ENCODE measurements at regions not wholly inside any gene's neighbourhood (a gene's known extent, or its start where the extent isn't known, plus 50 kb on each side); places are given as distances from the start of the nearest gene placed in this dataset.

DNA sequence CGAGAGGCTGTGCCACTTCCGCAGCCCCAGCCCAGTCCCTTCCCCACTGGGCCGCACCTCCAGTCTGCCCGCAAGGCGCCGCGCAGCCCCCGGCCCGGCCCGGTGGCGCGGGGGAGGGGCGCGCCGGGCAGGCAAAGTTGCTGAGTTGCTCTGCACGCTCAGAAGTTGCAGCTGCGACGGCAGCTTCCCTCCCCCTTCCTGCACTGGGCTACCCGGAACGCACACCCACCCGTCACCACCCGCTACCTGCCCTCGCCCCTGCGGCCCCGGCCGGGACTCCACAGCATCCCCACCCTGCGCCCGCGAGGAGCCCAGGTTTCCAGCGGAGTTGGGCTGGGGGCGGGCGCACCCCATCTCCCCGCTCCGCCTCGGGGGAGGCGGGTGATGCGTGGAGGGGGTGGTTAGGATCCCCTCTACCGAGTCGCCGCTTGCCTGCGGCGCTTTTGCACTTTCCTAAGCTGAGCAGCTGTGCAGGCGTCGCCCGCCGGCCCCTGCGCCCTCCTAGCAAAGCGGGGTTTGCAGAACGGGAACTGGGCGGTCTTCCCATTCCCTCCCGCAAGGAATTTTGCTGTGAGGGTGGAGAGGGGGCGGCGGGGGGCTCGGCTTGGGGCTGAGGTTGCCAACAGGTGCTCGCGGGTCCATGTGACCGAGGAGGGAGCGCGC, 55.9 kb upstream of the RREB1 start:
- no peak overlapping the region for H3K4me3 ChIP-seq (ENCODE audit: low read depth, low read length, poor library complexity, severe bottlenecking)
- no peaks in the 10 kb centered on the region for H3K9me3 ChIP-seq (ENCODE audit: low read length)
- intact Hi-C loops (cut with micrococcal nuclease; ENCODE audit: unreplicated experiment) = no loop called here
- peak overlapping the region; percentile 40; the same call in 1 of the 2 replicates for H3K4me2 ChIP-seq (ENCODE audit: low read length)
- H2AFZ ChIP-seq (ENCODE audit: low read length) = no peak overlapping the region
- H4K20me1 ChIP-seq (ENCODE audit: insufficient read depth, low read length) = no peaks in the 10 kb centered on the region
- ChIA-PET POLR2A (interaction anchor here (0.8 kb wide), 1 partner anchor 310 kb away, joined by 3 read pairs; no protein-coding TSS in a partner anchor), CTCF (ENCODE audit: unreplicated experiment) (no interaction called here)
- H3K4me1 ChIP-seq (ENCODE audit: insufficient read depth, low read length, poor library complexity, severe bottlenecking) = no peaks in the 10 kb centered on the region
- TF ChIP-seq, protein P1, sequence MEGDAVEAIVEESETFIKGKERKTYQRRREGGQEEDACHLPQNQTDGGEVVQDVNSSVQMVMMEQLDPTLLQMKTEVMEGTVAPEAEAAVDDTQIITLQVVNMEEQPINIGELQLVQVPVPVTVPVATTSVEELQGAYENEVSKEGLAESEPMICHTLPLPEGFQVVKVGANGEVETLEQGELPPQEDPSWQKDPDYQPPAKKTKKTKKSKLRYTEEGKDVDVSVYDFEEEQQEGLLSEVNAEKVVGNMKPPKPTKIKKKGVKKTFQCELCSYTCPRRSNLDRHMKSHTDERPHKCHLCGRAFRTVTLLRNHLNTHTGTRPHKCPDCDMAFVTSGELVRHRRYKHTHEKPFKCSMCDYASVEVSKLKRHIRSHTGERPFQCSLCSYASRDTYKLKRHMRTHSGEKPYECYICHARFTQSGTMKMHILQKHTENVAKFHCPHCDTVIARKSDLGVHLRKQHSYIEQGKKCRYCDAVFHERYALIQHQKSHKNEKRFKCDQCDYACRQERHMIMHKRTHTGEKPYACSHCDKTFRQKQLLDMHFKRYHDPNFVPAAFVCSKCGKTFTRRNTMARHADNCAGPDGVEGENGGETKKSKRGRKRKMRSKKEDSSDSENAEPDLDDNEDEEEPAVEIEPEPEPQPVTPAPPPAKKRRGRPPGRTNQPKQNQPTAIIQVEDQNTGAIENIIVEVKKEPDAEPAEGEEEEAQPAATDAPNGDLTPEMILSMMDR (conservative IDR thresholded peaks at IDR 0.05; ENCODE audit: low read length) = no peak
- no peak for TF ChIP-seq EZH2phosphoT487 (IDR thresholded peaks at IDR 0.05; ENCODE audit: borderline replicate concordance, low read depth, low read length)
- no peaks in the 10 kb centered on the region for H3K79me2 ChIP-seq (ENCODE audit: insufficient read depth, low read depth, low read length)
- no TSS peak for BruUV-seq (replicated peaks)
- no peaks in the 10 kb centered on the region for H3K9me2 ChIP-seq (ENCODE audit: insufficient read depth, low read length)
- no peaks in the 10 kb centered on the region for H3K36me3 ChIP-seq (ENCODE audit: insufficient read depth, low read length)
- H3K27ac ChIP-seq (ENCODE audit: low read depth, low read length, poor library complexity, severe bottlenecking) = no peak overlapping the region
- DNase-seq (ENCODE audit: low spot score) = no peak

DNA sequence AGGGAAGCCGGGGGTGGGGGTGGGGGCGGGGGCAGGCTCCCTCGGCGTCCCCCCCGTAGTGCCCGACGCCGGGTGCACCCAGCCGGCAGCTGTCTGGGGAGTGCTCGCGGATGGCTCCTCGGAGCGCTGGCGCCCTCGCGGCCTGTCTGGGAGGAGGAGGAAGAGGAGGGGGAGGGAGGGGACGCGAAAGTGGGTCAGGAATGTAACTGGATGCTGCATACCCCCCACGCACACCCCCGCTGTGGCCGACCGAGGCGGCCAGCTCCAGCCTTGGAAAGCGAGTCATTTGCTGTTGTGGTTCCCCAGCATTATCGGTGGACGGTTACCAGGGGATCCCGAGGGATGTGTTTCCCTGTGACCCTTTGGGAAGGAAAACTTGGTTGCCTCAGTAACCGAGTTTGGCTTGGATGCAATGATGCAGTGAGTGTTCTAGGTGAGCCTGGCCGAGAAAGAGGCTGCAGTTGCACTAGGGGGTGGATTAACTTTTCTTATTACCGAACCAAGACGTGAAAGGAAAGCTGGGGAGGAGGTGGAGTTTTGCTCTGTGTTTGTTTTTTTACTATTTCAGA, 55.2 kb upstream of the RREB1 start:
- no peaks in the 10 kb centered on the region for H3K9me2 ChIP-seq (ENCODE audit: insufficient read depth, low read length)
- no peaks in the 10 kb centered on the region for H4K20me1 ChIP-seq (ENCODE audit: insufficient read depth, low read length)
- no peak for DNase-seq (ENCODE audit: low spot score)
- no peaks in the 10 kb centered on the region for H3K9me3 ChIP-seq (ENCODE audit: low read length)
- H3K4me3 ChIP-seq (ENCODE audit: low read depth, low read length, poor library complexity, severe bottlenecking) = no peak overlapping the region
- no peaks in the 10 kb centered on the region for H3K4me1 ChIP-seq (ENCODE audit: insufficient read depth, low read length, poor library complexity, severe bottlenecking)
- CTCF ChIA-PET (ENCODE audit: unreplicated experiment) = no interaction called here
- H3K4me2 ChIP-seq (ENCODE audit: low read length) = no peak overlapping the region
- no peak overlapping the region for H3K27ac ChIP-seq (ENCODE audit: low read depth, low read length, poor library complexity, severe bottlenecking)
- TF ChIP-seq EZH2phosphoT487 (IDR thresholded peaks at IDR 0.05; ENCODE audit: borderline replicate concordance, low read depth, low read length) = no peak
- TF ChIP-seq, protein P1 (conservative IDR thresholded peaks at IDR 0.05; ENCODE audit: low read length) = no peak
- no TSS peak for BruUV-seq (replicated peaks)
- H3K36me3 ChIP-seq (ENCODE audit: insufficient read depth, low read length) = no peaks in the 10 kb centered on the region
- POLR2A ChIA-PET = interaction anchor here (0.7 to 0.8 kb wide), 2 partner anchors 85 to 309 kb away, joined by 3 read pairs; no protein-coding TSS in a partner anchor
- H3K79me2 ChIP-seq (ENCODE audit: insufficient read depth, low read depth, low read length) = no peaks in the 10 kb centered on the region
- intact Hi-C loops (cut with micrococcal nuclease; ENCODE audit: unreplicated experiment) = no loop called here
- H2AFZ ChIP-seq (ENCODE audit: low read length) = no peak overlapping the region
